ENCODE measurements at regions not wholly inside any gene's neighbourhood (a gene's known extent, or its start where the extent isn't known, plus 50 kb on each side); places are given as distances from the start of the nearest gene placed in this dataset.

- TF ChIP-seq EZH2 (IDR thresholded peaks at IDR 0.05; ENCODE audit: borderline replicate concordance, low read depth, low read length, severe bottlenecking) (no peak), CTCF (IDR thresholded peaks at IDR 0.05; ENCODE audit: borderline replicate concordance, extremely low read depth, low read length, poor library complexity, severe bottlenecking) (no peak)
Observed at GRCh38 chr9:10961883-10962282, 349.1 kb upstream of the PTPRD start.
